ENCODE measurements at regions not wholly inside any gene's neighbourhood (a gene's known extent, or its start where the extent isn't known, plus 50 kb on each side); places are given as distances from the start of the nearest gene placed in this dataset.

GRCh38 chr10:78378192-78378591, 344.5 kb downstream of the RPS24 start:
- no peak for TF ChIP-seq CTCF (IDR thresholded peaks at IDR 0.05)
- H3K9me3 Mint-ChIP-seq (ENCODE audit: unreplicated experiment) = no peaks in the 10 kb centered on the region
- peaks cover 12% of the 10 kb centered on the region for H3K4me1 Mint-ChIP-seq (ENCODE audit: unreplicated experiment)
- H3K36me3 Mint-ChIP-seq (ENCODE audit: unreplicated experiment) = no peaks in the 10 kb centered on the region
- H3K27me3 Mint-ChIP-seq (ENCODE audit: unreplicated experiment) = peaks cover 35% of the 10 kb centered on the region
- H3K27ac Mint-ChIP-seq (ENCODE audit: unreplicated experiment) = no peak overlapping the region
- no peak for DNase-seq (ENCODE audit: extremely low spot score, unreplicated experiment)
- H3K4me3 Mint-ChIP-seq (ENCODE audit: unreplicated experiment) = no peak overlapping the region

GRCh38 chr10:78381107-78381506, 347.4 kb downstream of the RPS24 start:
- TF ChIP-seq CTCF (IDR thresholded peaks at IDR 0.05) = peak; percentile 22
- peaks cover 13% of the 10 kb centered on the region for H3K4me1 Mint-ChIP-seq (ENCODE audit: unreplicated experiment)
- H3K9me3 Mint-ChIP-seq (ENCODE audit: unreplicated experiment) = no peaks in the 10 kb centered on the region
- no peak overlapping the region for H3K27ac Mint-ChIP-seq (ENCODE audit: unreplicated experiment)
- no peak for DNase-seq (ENCODE audit: extremely low spot score, unreplicated experiment)
- peaks cover 42% of the 10 kb centered on the region for H3K27me3 Mint-ChIP-seq (ENCODE audit: unreplicated experiment)
- no peak overlapping the region for H3K4me3 Mint-ChIP-seq (ENCODE audit: unreplicated experiment)
- H3K36me3 Mint-ChIP-seq (ENCODE audit: unreplicated experiment) = no peaks in the 10 kb centered on the region

GRCh38 chr10:78382047-78382446, 348.4 kb downstream of the RPS24 start:
- Mint-ChIP-seq H3K9me3 (ENCODE audit: unreplicated experiment) (no peaks in the 10 kb centered on the region), H3K4me3 (ENCODE audit: unreplicated experiment) (no peak overlapping the region), H3K4me1 (ENCODE audit: unreplicated experiment) (peaks cover 13% of the 10 kb centered on the region), H3K27me3 (ENCODE audit: unreplicated experiment) (peaks cover 51% of the 10 kb centered on the region), H3K36me3 (ENCODE audit: unreplicated experiment) (no peaks in the 10 kb centered on the region), H3K27ac (ENCODE audit: unreplicated experiment) (no peak overlapping the region)
- DNase-seq (ENCODE audit: extremely low spot score, unreplicated experiment) = no peak
- TF ChIP-seq CTCF (IDR thresholded peaks at IDR 0.05) = no peak

GRCh38 chr10:78382772-78383171, 349.1 kb downstream of the RPS24 start:
- H3K27me3 Mint-ChIP-seq (ENCODE audit: unreplicated experiment) = peaks cover 58% of the 10 kb centered on the region
- H3K27ac Mint-ChIP-seq (ENCODE audit: unreplicated experiment) = no peak overlapping the region
- H3K9me3 Mint-ChIP-seq (ENCODE audit: unreplicated experiment) = no peaks in the 10 kb centered on the region
- DNase-seq (ENCODE audit: extremely low spot score, unreplicated experiment) = no peak
- H3K4me1 Mint-ChIP-seq (ENCODE audit: unreplicated experiment) = peaks cover 9% of the 10 kb centered on the region
- H3K36me3 Mint-ChIP-seq (ENCODE audit: unreplicated experiment) = no peaks in the 10 kb centered on the region
- TF ChIP-seq CTCF (IDR thresholded peaks at IDR 0.05) = no peak
- no peak overlapping the region for H3K4me3 Mint-ChIP-seq (ENCODE audit: unreplicated experiment)

GRCh38 chr10:78383378-78384048, 349.9 kb downstream of the RPS24 start:
- DNase-seq (ENCODE audit: extremely low spot score, unreplicated experiment) = no peak

More at GRCh38 chr10:78383378-78384048, 349.9 kb downstream of the RPS24 start:
- H3K4me3 Mint-ChIP-seq (ENCODE audit: unreplicated experiment) = no peak overlapping the region
- no peak overlapping the region for H3K27ac Mint-ChIP-seq (ENCODE audit: unreplicated experiment)
- no peaks in the 10 kb centered on the region for H3K36me3 Mint-ChIP-seq (ENCODE audit: unreplicated experiment)
- H3K4me1 Mint-ChIP-seq (ENCODE audit: unreplicated experiment) = peaks cover 1% of the 10 kb centered on the region
- TF ChIP-seq CTCF (IDR thresholded peaks at IDR 0.05) = no peak
- peaks cover 63% of the 10 kb centered on the region for H3K27me3 Mint-ChIP-seq (ENCODE audit: unreplicated experiment)
- no peaks in the 10 kb centered on the region for H3K9me3 Mint-ChIP-seq (ENCODE audit: unreplicated experiment)
